Activated naive CD8-positive, alpha-beta T cell (primary cell): ENCODE measurements at regions not wholly inside any gene's neighbourhood (a gene's known extent, or its start where the extent isn't known, plus 50 kb on each side); places are given as distances from the start of the nearest gene placed in this dataset.

Experiments used
- H3K27ac Mint-ChIP-seq: one replicate; pipeline ENCODE4 v1.8.0; 2021; ENCODE audit warnings: mixed read lengths
- H3K27me3 Mint-ChIP-seq: one replicate; pipeline ENCODE4 v1.8.0; 2021; ENCODE audit warnings: mixed read lengths
- H3K36me3 Mint-ChIP-seq: one replicate; pipeline ENCODE4 v1.8.0; 2021; ENCODE audit warnings: mixed read lengths
- H3K4me1 Mint-ChIP-seq: one replicate; pipeline ENCODE4 v1.8.0; 2021; ENCODE audit warnings: low read depth, mixed read lengths
- H3K4me3 Mint-ChIP-seq: one replicate; pipeline ENCODE4 v1.8.0; 2021; ENCODE audit warnings: mild to moderate bottlenecking, mixed read lengths
- H3K9me3 Mint-ChIP-seq: one replicate; pipeline ENCODE4 v1.8.0; 2021; ENCODE audit warnings: low read depth, mixed read lengths

GRCh38 chr13:74027161-74027779 lies 106.9 kb downstream of the KLF12 start:
- peaks cover 17% of the 10 kb centered on the region for H3K36me3 Mint-ChIP-seq
- H3K9me3 Mint-ChIP-seq, result peaks cover 9% of the 10 kb centered on the region
- H3K27me3 Mint-ChIP-seq, result no peaks in the 10 kb centered on the region
- H3K4me1 Mint-ChIP-seq, result peaks cover 86% of the 10 kb centered on the region
- peak overlapping the region; percentile 83 for H3K4me3 Mint-ChIP-seq
- H3K27ac Mint-ChIP-seq, result peak overlapping the region; percentile 94

DNA sequence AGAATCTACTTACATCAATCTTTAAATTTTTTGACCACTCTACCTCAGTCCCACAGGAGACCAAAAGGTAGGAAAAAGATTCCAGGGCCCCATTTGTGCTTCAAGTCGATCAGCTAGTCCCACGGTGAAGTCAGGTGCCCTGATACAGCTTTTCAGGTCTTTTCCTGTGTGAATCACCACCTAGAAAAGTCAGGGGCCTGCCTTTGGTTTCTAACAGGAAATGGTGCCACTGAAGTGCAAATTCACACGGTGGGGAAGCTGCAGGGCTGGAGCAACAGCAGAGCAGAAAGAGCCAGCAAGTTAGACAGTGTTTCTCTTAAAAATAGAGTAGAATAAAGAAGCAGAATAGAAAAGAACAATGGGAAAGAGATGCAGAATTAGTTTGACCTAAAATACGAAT lies 107.5 kb downstream of the KLF12 start:
- Mint-ChIP-seq H3K36me3 (peaks cover 21% of the 10 kb centered on the region), H3K4me3 (peak overlapping the region; percentile 83), H3K4me1 (peaks cover 89% of the 10 kb centered on the region)

DNA sequence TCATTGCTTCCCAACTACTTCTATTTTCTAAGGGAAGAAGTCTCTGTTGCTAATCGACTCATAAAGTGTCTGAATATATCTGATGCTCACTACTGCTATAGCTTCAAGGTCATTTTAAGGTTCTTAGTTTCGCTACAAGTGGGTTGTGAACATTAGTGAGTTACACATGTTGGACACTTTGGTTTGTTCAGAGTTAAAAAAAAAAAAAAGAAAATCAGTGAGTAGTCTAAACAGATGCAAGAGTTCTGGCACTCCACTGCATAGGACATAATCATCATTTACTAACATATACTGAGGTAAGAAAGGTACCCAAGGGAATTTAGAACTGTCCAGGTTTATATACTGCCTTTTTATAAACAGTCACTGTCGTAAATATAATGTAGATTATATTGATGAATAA lies 108.8 kb downstream of the KLF12 start:
- Mint-ChIP-seq H3K4me3 (peak overlapping the region; percentile 35), H3K36me3 (peaks cover 18% of the 10 kb centered on the region), H3K27ac (peak overlapping the region; percentile 38), H3K27me3 (no peaks in the 10 kb centered on the region), H3K4me1 (peaks cover 81% of the 10 kb centered on the region), H3K9me3 (peaks cover 6% of the 10 kb centered on the region)

More for the DNA sequence above, 107.5 kb downstream of the KLF12 start:
- peak overlapping the region; percentile 94 for H3K27ac Mint-ChIP-seq
- peaks cover 9% of the 10 kb centered on the region for H3K9me3 Mint-ChIP-seq
- H3K27me3 Mint-ChIP-seq, result no peaks in the 10 kb centered on the region

DNA sequence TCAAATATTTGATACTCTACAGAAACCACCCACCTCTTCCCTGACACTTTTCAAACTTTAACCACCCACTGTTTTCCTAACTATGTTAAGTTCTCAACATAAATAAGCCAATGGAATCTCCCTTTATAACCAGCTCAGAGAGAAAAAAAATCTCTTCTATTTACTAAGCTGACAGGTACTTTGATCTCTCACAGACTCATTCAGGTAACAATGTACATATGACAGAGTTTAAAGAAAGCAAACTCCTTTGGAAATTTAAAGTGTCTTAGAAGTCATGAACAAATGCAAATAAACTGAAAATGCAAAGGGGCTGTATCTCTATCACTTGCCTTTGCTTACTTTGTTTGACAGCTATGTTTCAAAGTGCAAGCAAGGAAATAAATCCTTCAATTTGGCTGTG lies 109.3 kb downstream of the KLF12 start:
- peaks cover 6% of the 10 kb centered on the region for H3K9me3 Mint-ChIP-seq
- peak overlapping the region; percentile 4 for H3K4me3 Mint-ChIP-seq
- no peaks in the 10 kb centered on the region for H3K27me3 Mint-ChIP-seq
- peak overlapping the region; percentile 38 for H3K27ac Mint-ChIP-seq
- H3K4me1 Mint-ChIP-seq, result peaks cover 80% of the 10 kb centered on the region
- H3K36me3 Mint-ChIP-seq, result peaks cover 20% of the 10 kb centered on the region

DNA sequence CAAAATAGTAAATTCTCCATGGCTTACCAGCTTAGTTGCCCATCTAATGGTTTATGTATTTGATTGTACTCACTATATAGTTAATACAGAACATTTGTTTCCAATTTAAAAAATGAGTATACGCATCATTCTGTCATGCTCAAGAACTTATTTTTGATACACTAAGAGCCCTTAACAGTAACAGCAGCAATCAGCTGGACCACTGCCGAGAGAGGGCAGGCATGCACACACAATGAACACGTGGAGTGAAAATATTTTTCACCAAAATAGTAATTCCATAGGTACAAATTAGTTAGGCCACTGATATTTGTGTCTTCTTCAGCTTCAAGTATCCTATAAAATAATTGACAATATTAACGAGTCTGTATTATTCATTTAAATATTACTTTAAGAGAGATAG lies 109.9 kb downstream of the KLF12 start:
- H3K9me3 Mint-ChIP-seq, result peaks cover 6% of the 10 kb centered on the region
- H3K27ac Mint-ChIP-seq, result no peak overlapping the region
- H3K4me1 Mint-ChIP-seq, result peaks cover 77% of the 10 kb centered on the region
- H3K27me3 Mint-ChIP-seq, result no peaks in the 10 kb centered on the region
- H3K36me3 Mint-ChIP-seq, result peaks cover 17% of the 10 kb centered on the region
- H3K4me3 Mint-ChIP-seq, result no peak overlapping the region

DNA sequence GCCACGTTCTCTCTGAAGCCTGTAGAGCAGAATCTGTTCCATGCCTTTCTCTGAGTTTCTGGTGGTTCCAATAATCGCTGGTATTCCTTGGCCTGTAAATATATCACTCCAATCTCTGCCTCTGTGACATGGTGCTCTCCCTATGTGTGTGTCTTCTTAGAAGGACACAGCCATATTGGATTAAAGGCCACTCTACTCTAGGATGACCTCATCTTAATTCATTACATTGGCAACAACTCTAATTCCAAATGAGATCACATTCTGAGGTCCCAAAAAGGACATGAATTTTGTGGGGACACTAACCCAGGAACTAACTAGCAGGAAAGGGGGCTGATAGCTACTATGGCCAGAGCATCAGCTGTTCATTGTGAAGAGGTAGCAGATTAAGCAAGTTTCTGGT lies 110.7 kb downstream of the KLF12 start:
- peak overlapping the region; percentile 1 for H3K27ac Mint-ChIP-seq
- peaks cover 75% of the 10 kb centered on the region for H3K4me1 Mint-ChIP-seq
- no peaks in the 10 kb centered on the region for H3K27me3 Mint-ChIP-seq
- H3K9me3 Mint-ChIP-seq, result peaks cover 6% of the 10 kb centered on the region
- peaks cover 17% of the 10 kb centered on the region for H3K36me3 Mint-ChIP-seq
- H3K4me3 Mint-ChIP-seq, result no peak overlapping the region

- peaks cover 6% of the 10 kb centered on the region for H3K9me3 Mint-ChIP-seq
- H3K36me3 Mint-ChIP-seq, result peaks cover 17% of the 10 kb centered on the region
- no peak overlapping the region for H3K4me3 Mint-ChIP-seq
- peaks cover 73% of the 10 kb centered on the region for H3K4me1 Mint-ChIP-seq
- H3K27me3 Mint-ChIP-seq, result no peaks in the 10 kb centered on the region
- H3K27ac Mint-ChIP-seq, result no peak overlapping the region
Measured at GRCh38 chr13:74021505-74021904, 112.7 kb downstream of the KLF12 start.

- no peak overlapping the region for H3K27ac Mint-ChIP-seq
- peaks cover 6% of the 10 kb centered on the region for H3K9me3 Mint-ChIP-seq
- H3K4me1 Mint-ChIP-seq, result peaks cover 63% of the 10 kb centered on the region
- no peak overlapping the region for H3K4me3 Mint-ChIP-seq
- H3K36me3 Mint-ChIP-seq, result peaks cover 14% of the 10 kb centered on the region
- no peaks in the 10 kb centered on the region for H3K27me3 Mint-ChIP-seq
Measured at GRCh38 chr13:74018062-74018431, 116.2 kb downstream of the KLF12 start.

GRCh38 chr13:74017301-74018061 lies 116.7 kb downstream of the KLF12 start:
- Mint-ChIP-seq H3K4me3 (no peak overlapping the region), H3K4me1 (peaks cover 65% of the 10 kb centered on the region), H3K27me3 (no peaks in the 10 kb centered on the region), H3K36me3 (peaks cover 10% of the 10 kb centered on the region), H3K27ac (no peak overlapping the region), H3K9me3 (peaks cover under 1% of the 10 kb centered on the region)

GRCh38 chr13:74015137-74015536 lies 119.1 kb downstream of the KLF12 start:
- H3K4me1 Mint-ChIP-seq, result peaks cover 66% of the 10 kb centered on the region
- H3K27ac Mint-ChIP-seq, result no peak overlapping the region
- no peak overlapping the region for H3K4me3 Mint-ChIP-seq
- H3K36me3 Mint-ChIP-seq, result peaks cover 3% of the 10 kb centered on the region
- H3K27me3 Mint-ChIP-seq, result no peaks in the 10 kb centered on the region
- H3K9me3 Mint-ChIP-seq, result no peaks in the 10 kb centered on the region

- Mint-ChIP-seq H3K36me3 (peaks cover 14% of the 10 kb centered on the region), H3K4me3 (no peak overlapping the region), H3K27ac (peak overlapping the region; percentile 46), H3K9me3 (no peaks in the 10 kb centered on the region), H3K27me3 (no peaks in the 10 kb centered on the region), H3K4me1 (peaks cover 62% of the 10 kb centered on the region)
Measured at GRCh38 chr13:74009100-74009668, 125.0 kb downstream of the KLF12 start.

DNA sequence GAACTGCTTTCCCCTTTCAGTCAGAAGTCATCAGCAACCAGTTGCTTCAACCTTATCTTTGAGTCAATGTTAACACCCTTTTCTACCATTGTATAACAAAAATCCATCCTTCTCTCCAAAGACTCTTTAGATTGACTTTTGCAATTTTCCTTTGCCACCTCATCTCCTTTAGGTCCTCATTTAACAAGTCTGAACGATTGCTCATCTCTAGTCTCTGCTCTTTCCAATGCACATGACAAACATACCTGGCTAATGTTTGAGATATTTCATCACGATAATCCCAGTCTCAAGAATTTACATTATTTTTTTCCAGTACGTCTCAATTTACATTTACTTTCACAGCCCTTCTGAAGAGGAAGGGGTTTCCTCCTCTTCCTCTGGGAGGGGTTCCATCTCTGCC lies 127.5 kb downstream of the KLF12 start:
- no peaks in the 10 kb centered on the region for H3K9me3 Mint-ChIP-seq
- no peaks in the 10 kb centered on the region for H3K27me3 Mint-ChIP-seq
- H3K4me3 Mint-ChIP-seq, result no peak overlapping the region
- H3K36me3 Mint-ChIP-seq, result peaks cover 14% of the 10 kb centered on the region
- H3K27ac Mint-ChIP-seq, result peak overlapping the region; percentile 42
- peaks cover 56% of the 10 kb centered on the region for H3K4me1 Mint-ChIP-seq

DNA sequence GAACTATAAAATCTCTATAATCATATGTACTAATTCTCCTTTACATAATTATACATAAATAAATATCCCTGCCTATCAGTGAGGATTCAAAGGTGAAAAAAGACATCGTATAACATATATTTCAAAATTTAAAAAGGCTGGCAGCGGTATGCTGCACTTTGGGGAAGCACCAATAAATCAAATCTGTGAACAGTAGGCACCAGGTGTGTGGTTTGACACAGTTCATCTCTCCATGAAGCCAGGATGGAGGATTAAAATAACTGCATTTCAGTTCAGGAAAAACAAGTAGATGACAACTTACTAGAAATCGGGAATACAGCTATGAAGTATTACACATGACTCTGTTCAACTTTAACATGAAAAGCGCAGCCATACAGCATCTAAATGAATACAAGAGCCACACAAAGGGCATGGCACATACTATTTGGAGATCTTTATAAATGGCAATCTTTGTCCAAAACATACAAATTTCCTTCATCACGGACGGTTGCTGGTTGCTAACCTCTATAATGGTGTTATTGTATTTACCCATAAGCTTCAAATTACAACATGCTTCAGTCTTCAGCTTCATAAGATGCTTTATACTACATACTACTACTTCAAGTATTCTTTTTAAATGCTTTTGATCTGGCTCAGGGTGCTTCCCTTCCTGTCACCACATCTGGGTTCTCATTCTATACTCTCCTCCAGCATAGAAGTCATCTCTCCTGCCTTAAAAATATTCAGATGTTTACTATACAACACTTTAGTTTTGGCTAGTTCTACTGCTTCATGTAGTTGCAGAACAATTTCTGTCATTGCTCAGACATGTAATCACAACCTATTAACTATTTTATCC lies 128.7 kb downstream of the KLF12 start:
- no peaks in the 10 kb centered on the region for H3K27me3 Mint-ChIP-seq
- no peak overlapping the region for H3K4me3 Mint-ChIP-seq

GRCh38 chr13:74004109-74004508 lies 130.1 kb downstream of the KLF12 start:
- Mint-ChIP-seq H3K4me1 (peaks cover 55% of the 10 kb centered on the region), H3K36me3 (peaks cover 10% of the 10 kb centered on the region), H3K9me3 (no peaks in the 10 kb centered on the region)

More for the DNA sequence above, 128.7 kb downstream of the KLF12 start:
- Mint-ChIP-seq H3K4me1 (peaks cover 55% of the 10 kb centered on the region), H3K36me3 (peaks cover 14% of the 10 kb centered on the region), H3K27ac (peak overlapping the region; percentile 5), H3K9me3 (no peaks in the 10 kb centered on the region)

DNA sequence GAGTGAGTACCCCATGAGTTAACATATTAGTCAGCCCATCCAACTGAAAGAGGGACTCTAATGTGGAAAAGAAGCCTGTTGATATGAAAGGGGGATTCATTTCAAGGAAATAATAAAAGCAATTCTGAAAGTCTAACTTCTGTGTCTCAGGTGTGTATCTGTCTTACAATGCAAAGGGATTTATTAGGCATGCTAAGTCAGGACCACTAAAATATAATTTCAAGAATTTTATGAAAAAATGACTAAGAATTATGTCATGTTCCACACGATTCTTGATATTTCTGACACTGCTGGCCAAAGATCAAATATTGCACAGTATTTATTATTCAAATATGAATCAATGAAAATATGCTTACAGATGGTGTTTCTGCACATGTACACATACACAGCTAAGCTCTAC lies 130.8 kb downstream of the KLF12 start:
- no peak overlapping the region for H3K27ac Mint-ChIP-seq
- peaks cover 59% of the 10 kb centered on the region for H3K4me1 Mint-ChIP-seq
- H3K27me3 Mint-ChIP-seq, result no peaks in the 10 kb centered on the region
- no peak overlapping the region for H3K4me3 Mint-ChIP-seq
- H3K9me3 Mint-ChIP-seq, result no peaks in the 10 kb centered on the region
- peaks cover 5% of the 10 kb centered on the region for H3K36me3 Mint-ChIP-seq

More at GRCh38 chr13:74004109-74004508, 130.1 kb downstream of the KLF12 start:
- Mint-ChIP-seq H3K4me3 (no peak overlapping the region), H3K27me3 (no peaks in the 10 kb centered on the region), H3K27ac (no peak overlapping the region)
